ENCODE measurements at regions not wholly inside any gene's neighbourhood (a gene's known extent, or its start where the extent isn't known, plus 50 kb on each side); places are given as distances from the start of the nearest gene placed in this dataset.
A peak's percentile ranks its signal among the peaks of the same experiment; 100 is the strongest.

DNA sequence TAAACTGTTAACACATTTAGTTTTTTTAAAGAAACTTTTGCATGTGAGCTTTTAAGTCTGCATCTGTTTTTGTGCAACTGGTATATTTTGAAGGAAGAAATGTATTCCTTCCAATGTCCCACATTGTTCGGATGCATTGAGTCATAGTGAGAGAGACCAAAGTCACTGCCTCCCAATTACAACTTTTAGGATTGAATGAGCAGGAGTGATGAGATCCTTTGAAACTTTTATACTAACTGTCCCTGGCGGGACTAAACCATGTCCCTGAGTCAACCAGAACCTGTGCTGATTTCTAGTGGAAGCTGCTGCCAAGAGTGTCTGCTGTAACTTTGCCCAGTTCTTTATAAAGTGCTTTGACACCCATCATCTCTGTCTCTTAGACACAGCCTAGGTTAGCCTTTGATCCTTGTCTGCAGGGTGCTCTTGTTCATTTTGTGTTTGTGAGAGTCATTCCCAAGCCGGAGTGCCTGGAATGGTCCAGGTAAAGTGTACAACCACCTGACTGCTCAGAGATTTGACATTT is 122.7 kb downstream of the ZNF518B start (continued):
- TF ChIP-seq, protein P1, sequence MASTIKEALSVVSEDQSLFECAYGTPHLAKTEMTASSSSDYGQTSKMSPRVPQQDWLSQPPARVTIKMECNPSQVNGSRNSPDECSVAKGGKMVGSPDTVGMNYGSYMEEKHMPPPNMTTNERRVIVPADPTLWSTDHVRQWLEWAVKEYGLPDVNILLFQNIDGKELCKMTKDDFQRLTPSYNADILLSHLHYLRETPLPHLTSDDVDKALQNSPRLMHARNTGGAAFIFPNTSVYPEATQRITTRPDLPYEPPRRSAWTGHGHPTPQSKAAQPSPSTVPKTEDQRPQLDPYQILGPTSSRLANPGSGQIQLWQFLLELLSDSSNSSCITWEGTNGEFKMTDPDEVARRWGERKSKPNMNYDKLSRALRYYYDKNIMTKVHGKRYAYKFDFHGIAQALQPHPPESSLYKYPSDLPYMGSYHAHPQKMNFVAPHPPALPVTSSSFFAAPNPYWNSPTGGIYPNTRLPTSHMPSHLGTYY (CRISPR knock-in tag; IDR thresholded peaks at IDR 0.05) = no peak
- TF ChIP-seq, protein P2, sequence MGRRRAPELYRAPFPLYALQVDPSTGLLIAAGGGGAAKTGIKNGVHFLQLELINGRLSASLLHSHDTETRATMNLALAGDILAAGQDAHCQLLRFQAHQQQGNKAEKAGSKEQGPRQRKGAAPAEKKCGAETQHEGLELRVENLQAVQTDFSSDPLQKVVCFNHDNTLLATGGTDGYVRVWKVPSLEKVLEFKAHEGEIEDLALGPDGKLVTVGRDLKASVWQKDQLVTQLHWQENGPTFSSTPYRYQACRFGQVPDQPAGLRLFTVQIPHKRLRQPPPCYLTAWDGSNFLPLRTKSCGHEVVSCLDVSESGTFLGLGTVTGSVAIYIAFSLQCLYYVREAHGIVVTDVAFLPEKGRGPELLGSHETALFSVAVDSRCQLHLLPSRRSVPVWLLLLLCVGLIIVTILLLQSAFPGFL (CRISPR knock-in tag; IDR thresholded peaks at IDR 0.05; ENCODE audit: borderline replicate concordance) = no peak
- TF ChIP-seq JAZF1 (CRISPR knock-in tag; IDR thresholded peaks at IDR 0.05) (no peak), ZNF263 (CRISPR knock-in tag; IDR thresholded peaks at IDR 0.05; ENCODE audit: low read depth) (no peak), CREM (CRISPR knock-in tag; IDR thresholded peaks at IDR 0.05) (no peak), GTF2I (CRISPR knock-in tag; conservative IDR thresholded peaks at IDR 0.05) (no peak)
- TF ChIP-seq, protein P3, sequence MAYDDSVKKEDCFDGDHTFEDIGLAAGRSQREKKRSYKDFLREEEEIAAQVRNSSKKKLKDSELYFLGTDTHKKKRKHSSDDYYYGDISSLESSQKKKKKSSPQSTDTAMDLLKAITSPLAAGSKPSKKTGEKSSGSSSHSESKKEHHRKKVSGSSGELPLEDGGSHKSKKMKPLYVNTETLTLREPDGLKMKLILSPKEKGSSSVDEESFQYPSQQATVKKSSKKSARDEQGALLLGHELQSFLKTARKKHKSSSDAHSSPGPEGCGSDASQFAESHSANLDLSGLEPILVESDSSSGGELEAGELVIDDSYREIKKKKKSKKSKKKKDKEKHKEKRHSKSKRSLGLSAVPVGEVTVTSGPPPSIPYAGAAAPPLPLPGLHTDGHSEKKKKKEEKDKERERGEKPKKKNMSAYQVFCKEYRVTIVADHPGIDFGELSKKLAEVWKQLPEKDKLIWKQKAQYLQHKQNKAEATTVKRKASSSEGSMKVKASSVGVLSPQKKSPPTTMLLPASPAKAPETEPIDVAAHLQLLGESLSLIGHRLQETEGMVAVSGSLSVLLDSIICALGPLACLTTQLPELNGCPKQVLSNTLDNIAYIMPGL (CRISPR knock-in tag; IDR thresholded peaks at IDR 0.05) = no peak
- TF ChIP-seq, protein P4, sequence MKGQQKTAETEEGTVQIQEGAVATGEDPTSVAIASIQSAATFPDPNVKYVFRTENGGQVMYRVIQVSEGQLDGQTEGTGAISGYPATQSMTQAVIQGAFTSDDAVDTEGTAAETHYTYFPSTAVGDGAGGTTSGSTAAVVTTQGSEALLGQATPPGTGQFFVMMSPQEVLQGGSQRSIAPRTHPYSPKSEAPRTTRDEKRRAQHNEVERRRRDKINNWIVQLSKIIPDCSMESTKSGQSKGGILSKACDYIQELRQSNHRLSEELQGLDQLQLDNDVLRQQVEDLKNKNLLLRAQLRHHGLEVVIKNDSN (CRISPR knock-in tag; IDR thresholded peaks at IDR 0.05) = no peak
- TF ChIP-seq, protein P5, sequence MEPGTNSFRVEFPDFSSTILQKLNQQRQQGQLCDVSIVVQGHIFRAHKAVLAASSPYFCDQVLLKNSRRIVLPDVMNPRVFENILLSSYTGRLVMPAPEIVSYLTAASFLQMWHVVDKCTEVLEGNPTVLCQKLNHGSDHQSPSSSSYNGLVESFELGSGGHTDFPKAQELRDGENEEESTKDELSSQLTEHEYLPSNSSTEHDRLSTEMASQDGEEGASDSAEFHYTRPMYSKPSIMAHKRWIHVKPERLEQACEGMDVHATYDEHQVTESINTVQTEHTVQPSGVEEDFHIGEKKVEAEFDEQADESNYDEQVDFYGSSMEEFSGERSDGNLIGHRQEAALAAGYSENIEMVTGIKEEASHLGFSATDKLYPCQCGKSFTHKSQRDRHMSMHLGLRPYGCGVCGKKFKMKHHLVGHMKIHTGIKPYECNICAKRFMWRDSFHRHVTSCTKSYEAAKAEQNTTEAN (CRISPR knock-in tag; IDR thresholded peaks at IDR 0.05) = no peak

DNA sequence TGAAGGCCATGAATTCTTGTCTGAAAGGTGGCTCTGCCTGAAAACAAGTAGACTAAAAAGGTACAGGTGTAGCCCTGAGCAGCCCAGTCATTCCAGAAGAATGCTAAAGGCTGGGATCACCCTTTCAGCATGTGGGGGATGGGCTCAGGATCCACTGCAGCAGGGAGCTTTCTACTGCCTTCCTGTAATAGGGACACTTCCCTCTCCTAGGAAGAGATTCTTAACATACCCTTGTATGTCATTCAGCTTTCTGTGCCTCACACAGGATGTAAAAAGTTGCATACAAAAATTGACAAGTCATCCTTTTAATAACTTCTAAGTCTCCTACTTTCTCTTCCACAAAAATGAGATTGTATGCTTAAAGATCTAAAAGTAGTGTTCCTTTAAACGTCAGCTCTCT is 123.3 kb downstream of the ZNF518B start:
- ChIA-PET CTCF (interaction anchor here (1.0 to 1.5 kb wide), 2 partner anchors 176 to 192 kb away, joined by 3 to 5 read pairs; no protein-coding TSS in a partner anchor), POLR2A (no interaction called here)
- peak; percentile 100 for ATAC-seq
- H3K9me3 Mint-ChIP-seq = peaks cover 7% of the 10 kb centered on the region; the same call in 1 of the 2 replicates
- no peak overlapping the region for H3K4me3 Mint-ChIP-seq
- no peak overlapping the region for H3K27ac Mint-ChIP-seq
- peaks cover 20% of the 10 kb centered on the region for H3K4me1 Mint-ChIP-seq
- DNase-seq (ENCODE audit: low spot score) = peak; percentile 46
- H3K27me3 Mint-ChIP-seq (ENCODE audit: low read depth) = no peaks in the 10 kb centered on the region
- no peaks in the 10 kb centered on the region for H3K36me3 Mint-ChIP-seq
- TF ChIP-seq, protein P6, sequence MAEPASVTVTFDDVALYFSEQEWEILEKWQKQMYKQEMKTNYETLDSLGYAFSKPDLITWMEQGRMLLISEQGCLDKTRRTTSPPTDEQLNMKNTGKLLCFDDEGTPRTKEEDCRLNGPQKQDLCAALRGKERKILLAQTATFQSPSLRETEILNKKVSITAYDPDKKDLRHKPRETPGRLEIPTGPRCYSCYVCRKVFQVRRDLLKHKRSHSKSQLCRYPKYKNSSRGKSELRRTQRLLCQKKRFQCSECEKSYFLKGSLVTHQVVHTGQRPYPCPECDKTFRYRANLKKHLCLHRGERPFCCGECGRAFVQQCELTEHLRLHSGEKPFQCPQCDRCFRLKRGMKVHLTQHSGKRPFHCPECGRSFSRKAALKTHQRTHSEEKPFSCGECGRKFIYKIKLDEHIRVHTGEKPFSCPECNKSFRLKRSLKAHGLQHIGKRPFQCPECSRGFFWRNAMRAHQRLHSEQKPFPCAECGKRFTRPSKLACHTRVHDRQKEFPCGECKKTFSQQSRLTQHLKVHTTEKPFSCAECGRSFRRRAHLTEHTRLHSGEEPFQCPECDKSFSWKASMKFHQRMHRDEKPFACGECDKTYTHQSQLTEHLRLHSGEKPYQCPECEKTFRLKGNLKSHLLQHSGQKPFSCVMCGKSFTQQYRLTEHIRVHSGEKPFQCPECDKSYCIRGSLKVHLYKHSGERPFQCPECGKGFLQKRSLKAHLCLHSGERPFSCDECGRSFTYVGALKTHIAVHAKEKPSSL (CRISPR knock-in tag; conservative IDR thresholded peaks at IDR 0.05) = no peak
- TF ChIP-seq, protein P7, sequence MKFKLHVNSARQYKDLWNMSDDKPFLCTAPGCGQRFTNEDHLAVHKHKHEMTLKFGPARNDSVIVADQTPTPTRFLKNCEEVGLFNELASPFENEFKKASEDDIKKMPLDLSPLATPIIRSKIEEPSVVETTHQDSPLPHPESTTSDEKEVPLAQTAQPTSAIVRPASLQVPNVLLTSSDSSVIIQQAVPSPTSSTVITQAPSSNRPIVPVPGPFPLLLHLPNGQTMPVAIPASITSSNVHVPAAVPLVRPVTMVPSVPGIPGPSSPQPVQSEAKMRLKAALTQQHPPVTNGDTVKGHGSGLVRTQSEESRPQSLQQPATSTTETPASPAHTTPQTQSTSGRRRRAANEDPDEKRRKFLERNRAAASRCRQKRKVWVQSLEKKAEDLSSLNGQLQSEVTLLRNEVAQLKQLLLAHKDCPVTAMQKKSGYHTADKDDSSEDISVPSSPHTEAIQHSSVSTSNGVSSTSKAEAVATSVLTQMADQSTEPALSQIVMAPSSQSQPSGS (CRISPR knock-in tag; IDR thresholded peaks at IDR 0.05; ENCODE audit: borderline replicate concordance, low read depth) = no peak
- no peak for TF ChIP-seq MYBL2 (CRISPR knock-in tag; IDR thresholded peaks at IDR 0.05)
- TF ChIP-seq, protein P5 (CRISPR knock-in tag; IDR thresholded peaks at IDR 0.05) = no peak
- TF ChIP-seq SMAD4 (CRISPR knock-in tag; IDR thresholded peaks at IDR 0.05) = no peak
- TF ChIP-seq ESRRA (CRISPR knock-in tag; IDR thresholded peaks at IDR 0.05; ENCODE audit: borderline replicate concordance) = no peak
- no peak for TF ChIP-seq ZNF219 (CRISPR knock-in tag; IDR thresholded peaks at IDR 0.05; ENCODE audit: borderline replicate concordance)
- TF ChIP-seq ZNF396 (CRISPR knock-in tag; IDR thresholded peaks at IDR 0.05; ENCODE audit: borderline replicate concordance) = no peak
- TF ChIP-seq, protein P8, sequence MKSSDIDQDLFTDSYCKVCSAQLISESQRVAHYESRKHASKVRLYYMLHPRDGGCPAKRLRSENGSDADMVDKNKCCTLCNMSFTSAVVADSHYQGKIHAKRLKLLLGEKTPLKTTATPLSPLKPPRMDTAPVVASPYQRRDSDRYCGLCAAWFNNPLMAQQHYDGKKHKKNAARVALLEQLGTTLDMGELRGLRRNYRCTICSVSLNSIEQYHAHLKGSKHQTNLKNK (CRISPR knock-in tag; IDR thresholded peaks at IDR 0.05) = no peak
- no peak for TF ChIP-seq SOX15 (CRISPR knock-in tag; IDR thresholded peaks at IDR 0.05)
- no peak for TF ChIP-seq FOXP1 (CRISPR knock-in tag; IDR thresholded peaks at IDR 0.05; ENCODE audit: borderline replicate concordance)
- TF ChIP-seq OVOL2 (CRISPR knock-in tag; IDR thresholded peaks at IDR 0.05; ENCODE audit: borderline replicate concordance) = no peak
- TF ChIP-seq NR2C2 (CRISPR knock-in tag; IDR thresholded peaks at IDR 0.05) = no peak
- no peak for TF ChIP-seq GRHL2 (CRISPR knock-in tag; IDR thresholded peaks at IDR 0.05; ENCODE audit: insufficient replicate concordance, severe bottlenecking)
- no peak for TF ChIP-seq KAT7 (CRISPR knock-in tag; IDR thresholded peaks at IDR 0.05; ENCODE audit: borderline replicate concordance)
- TF ChIP-seq ATF1 (CRISPR knock-in tag; IDR thresholded peaks at IDR 0.05) = no peak
- TF ChIP-seq SMAD3 (CRISPR knock-in tag; IDR thresholded peaks at IDR 0.05; ENCODE audit: borderline replicate concordance) = no peak

Data from WTC11 (cell line).